ENCODE measurements at regions not wholly inside any gene's neighbourhood (a gene's known extent, or its start where the extent isn't known, plus 50 kb on each side); places are given as distances from the start of the nearest gene placed in this dataset.

DNA sequence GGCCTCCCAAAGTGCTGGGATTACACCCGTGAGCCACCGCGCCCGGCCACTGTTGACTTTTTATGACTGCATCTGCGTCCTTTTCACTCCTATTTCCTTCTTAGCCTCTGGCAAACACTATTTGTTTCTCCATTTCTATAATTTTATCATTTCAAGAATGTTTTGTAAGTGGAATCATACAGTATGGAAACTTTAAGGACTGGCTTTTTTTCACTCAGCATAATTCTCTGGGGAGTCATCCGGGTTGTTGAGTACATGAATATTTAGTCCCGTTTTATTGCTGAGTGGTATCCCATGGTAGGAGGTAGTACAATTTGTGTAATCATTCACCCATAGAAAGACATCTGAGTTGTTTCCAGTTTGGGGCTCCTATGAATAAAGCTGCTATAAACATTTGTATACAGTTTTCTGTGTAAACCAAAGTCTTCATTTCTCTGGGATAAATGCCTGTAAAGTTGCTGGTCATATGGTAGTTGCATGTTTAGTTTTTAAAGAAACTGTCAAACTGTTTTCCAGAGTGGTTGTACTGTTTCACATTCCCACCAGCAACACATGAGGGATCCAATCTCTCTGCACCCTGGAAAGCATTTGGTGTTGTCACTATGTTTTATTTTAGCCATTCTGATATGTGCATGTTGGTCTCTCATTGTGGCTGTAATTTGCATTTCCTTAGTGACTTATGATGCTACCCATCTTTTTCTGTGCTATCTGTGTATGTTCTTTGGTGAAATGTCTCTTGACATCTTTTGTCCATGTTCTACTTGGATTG, 139.6 kb upstream of the EEPD1 start:
- no peak overlapping the region for H3K9ac ChIP-seq (replicated peaks; ENCODE audit: extremely low read depth, insufficient read depth, low read length)
- H3K4me3 ChIP-seq (replicated peaks in 1 of 3; ENCODE audit: insufficient read depth in 1 of 3, low read depth in 1 of 3, low read length in 3 of 3), result no peak overlapping the region
- H3K4me2 ChIP-seq (ENCODE audit: insufficient read depth, low read length), result no peak overlapping the region
- TF ChIP-seq EZH2 (IDR thresholded peaks at IDR 0.05; ENCODE audit: borderline replicate concordance, low read depth, low read length, severe bottlenecking), result no peak
- no peak for TF ChIP-seq MAX (IDR thresholded peaks at IDR 0.05; ENCODE audit: insufficient read depth, insufficient read length)
- no peaks in the 10 kb centered on the region for H3K4me1 ChIP-seq (ENCODE audit: control insufficient read depth, extremely low read depth, insufficient read depth, low read length)
- no peaks in the 10 kb centered on the region for H4K20me1 ChIP-seq (replicated peaks; ENCODE audit: control insufficient read depth, extremely low read depth, insufficient read depth, low read length)
- no peaks in the 10 kb centered on the region for H3K9me1 ChIP-seq (replicated peaks; ENCODE audit: control insufficient read depth, extremely low read depth, insufficient read depth, low read length)
- CTCF ChIA-PET, result no interaction called here
- no peaks in the 10 kb centered on the region for H3K79me2 ChIP-seq (ENCODE audit: control insufficient read depth, insufficient read depth, low read length)
- no peaks in the 10 kb centered on the region for H3K36me3 ChIP-seq (ENCODE audit: control insufficient read depth in 2 of 2, extremely low read depth in 1 of 2, insufficient read depth in 2 of 2, low read length in 2 of 2)
- POLR2A ChIA-PET, result no interaction called here
- H3K9me3 ChIP-seq (replicated peaks; ENCODE audit: control insufficient read depth, insufficient read depth, low read length), result no peaks in the 10 kb centered on the region
- H3K27ac ChIP-seq (ENCODE audit: insufficient read depth, low read depth, low read length), result no peak overlapping the region
- BruUV-seq (replicated peaks), result no TSS peak
- dilution Hi-C loops (cut with MboI; ENCODE audit: extremely low pct_ligation_motif_present, low sequenced_read_pairs), result no loop called here
- H3K27me3 ChIP-seq (ENCODE audit: control insufficient read depth in 2 of 2, insufficient read depth in 2 of 2, low read length in 2 of 2), result no peaks in the 10 kb centered on the region
- no peak overlapping the region for H2AFZ ChIP-seq (ENCODE audit: low read depth, low read length)
- FAIRE-seq (no peak), DNase-seq (ENCODE audit: low read depth, low spot score) (no peak)
- intact Hi-C loops (cut with micrococcal nuclease), result no loop called here

- DNase-seq (ENCODE audit: low read depth, low spot score) (no peak), FAIRE-seq (no peak)
- Histone ChIP-seq H4K20me1 (replicated peaks; ENCODE audit: control insufficient read depth, extremely low read depth, insufficient read depth, low read length) (no peaks in the 10 kb centered on the region), H3K36me3 (ENCODE audit: control insufficient read depth in 2 of 2, extremely low read depth in 1 of 2, insufficient read depth in 2 of 2, low read length in 2 of 2) (no peaks in the 10 kb centered on the region), H3K27me3 (ENCODE audit: control insufficient read depth in 2 of 2, insufficient read depth in 2 of 2, low read length in 2 of 2) (no peaks in the 10 kb centered on the region), H3K79me2 (ENCODE audit: control insufficient read depth, insufficient read depth, low read length) (no peaks in the 10 kb centered on the region), H3K4me2 (ENCODE audit: insufficient read depth, low read length) (no peak overlapping the region), H3K4me3 (replicated peaks in 1 of 3; ENCODE audit: insufficient read depth in 1 of 3, low read depth in 1 of 3, low read length in 3 of 3) (no peak overlapping the region), H2AFZ (ENCODE audit: low read depth, low read length) (no peak overlapping the region), H3K9me3 (replicated peaks; ENCODE audit: control insufficient read depth, insufficient read depth, low read length) (no peaks in the 10 kb centered on the region), H3K9ac (replicated peaks; ENCODE audit: extremely low read depth, insufficient read depth, low read length) (no peak overlapping the region), H3K9me1 (replicated peaks; ENCODE audit: control insufficient read depth, extremely low read depth, insufficient read depth, low read length) (no peaks in the 10 kb centered on the region), H3K4me1 (ENCODE audit: control insufficient read depth, extremely low read depth, insufficient read depth, low read length) (no peaks in the 10 kb centered on the region), H3K27ac (ENCODE audit: insufficient read depth, low read depth, low read length) (no peak overlapping the region)
- CTCF ChIA-PET, result interaction anchor here (1.2 kb wide), 1 partner anchor 30 kb away, joined by 3 read pairs; no protein-coding TSS in a partner anchor
- POLR2A ChIA-PET, result no interaction called here
- no TSS peak for BruUV-seq (replicated peaks)
- no peak for TF ChIP-seq JUN (IDR thresholded peaks at IDR 0.05; ENCODE audit: borderline replicate concordance, insufficient read depth, insufficient read length, low read depth)
- no peak for TF ChIP-seq POLR2A (IDR thresholded peaks at IDR 0.05; ENCODE audit: low read depth, low read length)
- TF ChIP-seq, protein P1, sequence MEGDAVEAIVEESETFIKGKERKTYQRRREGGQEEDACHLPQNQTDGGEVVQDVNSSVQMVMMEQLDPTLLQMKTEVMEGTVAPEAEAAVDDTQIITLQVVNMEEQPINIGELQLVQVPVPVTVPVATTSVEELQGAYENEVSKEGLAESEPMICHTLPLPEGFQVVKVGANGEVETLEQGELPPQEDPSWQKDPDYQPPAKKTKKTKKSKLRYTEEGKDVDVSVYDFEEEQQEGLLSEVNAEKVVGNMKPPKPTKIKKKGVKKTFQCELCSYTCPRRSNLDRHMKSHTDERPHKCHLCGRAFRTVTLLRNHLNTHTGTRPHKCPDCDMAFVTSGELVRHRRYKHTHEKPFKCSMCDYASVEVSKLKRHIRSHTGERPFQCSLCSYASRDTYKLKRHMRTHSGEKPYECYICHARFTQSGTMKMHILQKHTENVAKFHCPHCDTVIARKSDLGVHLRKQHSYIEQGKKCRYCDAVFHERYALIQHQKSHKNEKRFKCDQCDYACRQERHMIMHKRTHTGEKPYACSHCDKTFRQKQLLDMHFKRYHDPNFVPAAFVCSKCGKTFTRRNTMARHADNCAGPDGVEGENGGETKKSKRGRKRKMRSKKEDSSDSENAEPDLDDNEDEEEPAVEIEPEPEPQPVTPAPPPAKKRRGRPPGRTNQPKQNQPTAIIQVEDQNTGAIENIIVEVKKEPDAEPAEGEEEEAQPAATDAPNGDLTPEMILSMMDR (IDR thresholded peaks at IDR 0.05; ENCODE audit: extremely low read depth in 1 of 2, insufficient read depth in 1 of 2, low read depth in 1 of 2, low read length in 2 of 2), result no peak
- no peak for TF ChIP-seq MAX (IDR thresholded peaks at IDR 0.05; ENCODE audit: insufficient read depth, insufficient read length)
- no peak for TF ChIP-seq FOS (IDR thresholded peaks at IDR 0.05; ENCODE audit: borderline replicate concordance, insufficient read depth, low read length)
- TF ChIP-seq GATA2 (IDR thresholded peaks at IDR 0.05; ENCODE audit: insufficient read depth, insufficient read length, low read depth, low read length), result no peak
- TF ChIP-seq POLR2AphosphoS5 (IDR thresholded peaks at IDR 0.05; ENCODE audit: insufficient read depth, low read depth, low read length), result no peak
- no peak for TF ChIP-seq MYC (IDR thresholded peaks at IDR 0.05; ENCODE audit: low read depth, low read length)
- no peak for TF ChIP-seq EZH2 (IDR thresholded peaks at IDR 0.05; ENCODE audit: borderline replicate concordance, low read depth, low read length, severe bottlenecking)
- intact Hi-C loops (cut with micrococcal nuclease), result no loop called here
- dilution Hi-C loops (cut with MboI; ENCODE audit: extremely low pct_ligation_motif_present, low sequenced_read_pairs), result no loop called here
Measured at GRCh38 chr7:36014961-36015360, 138.1 kb upstream of the EEPD1 start.

All from endothelial cell of umbilical vein (primary cell).